GM23338 (cell line): ENCODE measurements at regions not wholly inside any gene's neighbourhood (a gene's known extent, or its start where the extent isn't known, plus 50 kb on each side); places are given as distances from the start of the nearest gene placed in this dataset.

Experiments used
- CREB1 ChIP-seq: fragments of 250-450 bp; sonication (Bioruptor Pico); IDR thresholded peaks from 2 replicates; pipeline ENCODE4 v1.5.0; 2020; ENCODE audit warnings: low read depth, mild to moderate bottlenecking, moderate library complexity
- CTCF ChIP-seq, 2 experiments: fragments of 200-600 bp in 1 of 2; sonication (generic) in 1 of 2; conservative IDR thresholded peaks; 2 replicates each; pipeline versions ENCODE4 v1.5.1 to v1.6.1; 2016 to 2017; ENCODE audit warnings: antibody characterized with exemption in 2 of 2, low read depth in 2 of 2, mild to moderate bottlenecking in 2 of 2, moderate library complexity in 1 of 2
- ETS1 ChIP-seq: IDR thresholded peaks from 2 replicates; pipeline ENCODE4 v1.6.1; 2016; ENCODE audit warnings: antibody characterized with exemption
- EZH2 ChIP-seq: fragments of 200-600 bp; sonication (generic); IDR thresholded peaks from one replicate; pipeline ENCODE4 v1.8.0; 2017; ENCODE audit warnings: antibody characterized with exemption, mild to moderate bottlenecking, low read depth; ENCODE audit not compliant: unreplicated experiment
- JUNB ChIP-seq: IDR thresholded peaks from one replicate; pipeline ENCODE4 v1.6.1; 2016; ENCODE audit warnings: antibody characterized with exemption; ENCODE audit not compliant: unreplicated experiment
- POLR2AphosphoS5 ChIP-seq: IDR thresholded peaks from 2 replicates; pipeline ENCODE4 v1.6.1; 2016; ENCODE audit warnings: antibody characterized with exemption, low read depth
- REST ChIP-seq: IDR thresholded peaks from one replicate; pipeline ENCODE4 v1.6.1; 2018; ENCODE audit warnings: antibody characterized with exemption; ENCODE audit not compliant: unreplicated experiment
- STAT1 ChIP-seq: IDR thresholded peaks from one replicate; pipeline ENCODE4 v1.6.1; 2016; ENCODE audit warnings: antibody characterized with exemption; ENCODE audit not compliant: unreplicated experiment

GRCh38 chr10:128485701-128486235 lies 359.5 kb upstream of the MKI67 start:
- TF ChIP-seq CTCF (conservative IDR thresholded peaks at IDR 0.05; ENCODE audit: low read depth in 2 of 2) (no peak), POLR2AphosphoS5 (no peak), REST (no peak), EZH2 (no peak), JUNB (no peak), ETS1 (no peak), STAT1 (no peak), CREB1 (CRISPR knock-in tag) (no peak)
